OCI-LY1 (cell line): ENCODE measurements at regions not wholly inside any gene's neighbourhood (a gene's known extent, or its start where the extent isn't known, plus 50 kb on each side); places are given as distances from the start of the nearest gene placed in this dataset.

Experiments
- H2AFZ ChIP-seq: fragments of 200-600 bp; sonication (generic), shearing (Covaris generic); 2 replicates; pipeline ENCODE4 v1.6.0; 2014; ENCODE audit warnings: antibody characterized with exemption, mild to moderate bottlenecking, low read length
- H3F3A ChIP-seq: fragments of 200-600 bp; sonication (generic), shearing (Covaris generic); 2 replicates; pipeline ENCODE4 v1.6.0; 2014; ENCODE audit warnings: mild to moderate bottlenecking, antibody characterized with exemption, low read length, moderate library complexity; ENCODE audit not compliant: insufficient read depth
- H3K27ac ChIP-seq: fragments of 200-600 bp; sonication (generic); 2 replicates; pipeline ENCODE4 v1.5.1; 2014; ENCODE audit warnings: low read length, mixed run types, mild to moderate bottlenecking, low read depth; ENCODE audit not compliant: poor library complexity, severe bottlenecking
- H3K27me3 ChIP-seq: fragments of 200-600 bp; sonication (generic); 2 replicates; pipeline ENCODE4 v1.6.0; 2014; ENCODE audit warnings: antibody characterized with exemption, mild to moderate bottlenecking, low read length, moderate library complexity; ENCODE audit not compliant: insufficient read depth
- H3K36me3 ChIP-seq: fragments of 200-600 bp; sonication (generic); 2 replicates; pipeline ENCODE4 v1.6.1; 2014; ENCODE audit warnings: mild to moderate bottlenecking, antibody characterized with exemption, low read length, moderate library complexity, mixed read lengths; ENCODE audit not compliant: insufficient read depth
- H3K4me1 ChIP-seq: fragments of 200-600 bp; sonication (generic); 2 replicates; pipeline ENCODE4 v1.5.1; 2014; ENCODE audit warnings: mild to moderate bottlenecking, low read length, moderate library complexity; ENCODE audit not compliant: insufficient read depth, severe bottlenecking
- H3K4me2 ChIP-seq: fragments of 200-600 bp; sonication (generic), shearing (Covaris generic); 2 replicates; pipeline ENCODE4 v1.6.1; 2014; ENCODE audit warnings: low read length
- H3K4me3 ChIP-seq: fragments of 200-600 bp; sonication (generic); 2 replicates; pipeline ENCODE4 v1.5.1; 2014; ENCODE audit warnings: low read length, low read depth, mild to moderate bottlenecking, mixed read lengths; ENCODE audit not compliant: poor library complexity, severe bottlenecking
- H3K79me2 ChIP-seq: fragments of 200-600 bp; shearing (Covaris generic); 2 replicates; pipeline ENCODE4 v1.6.1; 2016; ENCODE audit warnings: mixed run types, low read length, mixed read lengths; ENCODE audit not compliant: insufficient read depth
- H3K9ac ChIP-seq: fragments of 200-600 bp; sonication (generic), shearing (Covaris generic); 2 replicates; pipeline ENCODE4 v1.6.1; 2014; ENCODE audit warnings: mild to moderate bottlenecking, low read length, mixed read lengths
- H3K9me2 ChIP-seq: fragments of 200-600 bp; sonication (generic), shearing (Covaris generic); 2 replicates; pipeline ENCODE4 v1.6.1; 2014; ENCODE audit warnings: low read depth, mild to moderate bottlenecking, low read length, mixed read lengths
- H3K9me3 ChIP-seq: fragments of 200-600 bp; shearing (Covaris generic); 2 replicates; pipeline ENCODE4 v1.6.1; 2014; ENCODE audit warnings: low read length, mixed read lengths
- H4K20me1 ChIP-seq: fragments of 200-600 bp; sonication (generic), shearing (Covaris generic); 2 replicates; pipeline ENCODE4 v1.6.0; 2016; ENCODE audit warnings: mild to moderate bottlenecking, low read length; ENCODE audit not compliant: insufficient read depth
- EZH2 ChIP-seq: fragments of 200-600 bp; sonication (generic), shearing (Covaris generic); IDR thresholded peaks from 2 replicates; pipeline ENCODE4 v1.8.0; 2017; ENCODE audit warnings: borderline replicate concordance, mixed run types, mild to moderate bottlenecking, antibody characterized with exemption, low read length, moderate library complexity, mixed read lengths
- TF ChIP-seq, protein P1 (sequence below): fragments of 200-600 bp; sonication (generic), shearing (Covaris generic); IDR thresholded peaks from 2 replicates; pipeline ENCODE4 v1.5.1; 2017; ENCODE audit warnings: mild to moderate bottlenecking, antibody characterized with exemption, low read length, moderate library complexity, mixed read lengths

DNA sequence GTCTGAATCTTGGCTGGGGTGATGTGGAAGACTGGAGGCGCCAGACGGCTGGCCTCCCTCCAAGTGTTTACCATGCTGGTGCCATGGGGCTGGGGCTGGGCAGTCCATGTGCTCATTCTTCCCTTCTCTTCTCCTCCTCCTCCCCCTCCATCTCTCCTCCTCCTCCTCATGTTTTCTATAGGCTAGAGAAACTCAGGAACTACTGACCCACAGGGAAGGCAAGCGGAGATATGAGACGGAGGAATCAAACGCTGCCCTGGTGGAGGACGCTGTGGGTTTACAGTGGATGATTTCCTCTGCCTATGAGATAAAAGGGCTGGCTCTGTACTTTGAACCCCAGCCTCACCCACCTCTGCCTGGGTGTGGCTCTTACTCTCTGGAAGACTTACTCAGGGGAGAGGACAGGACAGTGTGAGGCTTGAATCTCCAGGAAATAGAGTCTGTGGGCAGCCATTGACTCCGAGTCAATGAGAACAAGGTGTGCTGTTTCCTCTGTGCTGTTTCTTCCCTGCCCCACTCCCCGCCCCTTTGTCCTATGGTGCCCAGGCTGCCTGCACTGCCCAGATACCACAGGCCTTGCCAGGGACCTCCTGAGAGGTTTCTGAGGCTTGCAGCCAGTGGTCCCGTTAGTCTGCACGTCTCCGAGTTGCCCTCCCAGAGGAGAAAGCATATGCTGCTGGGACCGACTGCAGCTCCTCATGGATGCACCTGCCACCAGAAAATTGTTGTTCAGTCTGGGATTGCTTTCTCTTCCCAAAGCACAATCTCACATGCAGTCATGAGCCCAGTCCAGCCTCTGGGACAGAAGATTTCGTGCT is 132.6 kb upstream of the ARHGAP5 start:
- H4K20me1 ChIP-seq, result no peaks in the 10 kb centered on the region
- H3K9me3 ChIP-seq, result no peaks in the 10 kb centered on the region
- no peaks in the 10 kb centered on the region for H3K27me3 ChIP-seq
- H3K36me3 ChIP-seq, result no peaks in the 10 kb centered on the region
- no peak overlapping the region for H2AFZ ChIP-seq
- peak overlapping the region; percentile 18; the same call in 1 of the 2 replicates for H3K4me2 ChIP-seq
- no peak overlapping the region for H3K27ac ChIP-seq
- no peaks in the 10 kb centered on the region for H3K9me2 ChIP-seq
- no peaks in the 10 kb centered on the region for H3F3A ChIP-seq
- H3K4me1 ChIP-seq, result peaks cover 9% of the 10 kb centered on the region
- H3K9ac ChIP-seq, result no peak overlapping the region
- H3K4me3 ChIP-seq, result no peak overlapping the region
- TF ChIP-seq EZH2, result no peak
- TF ChIP-seq, protein P1, sequence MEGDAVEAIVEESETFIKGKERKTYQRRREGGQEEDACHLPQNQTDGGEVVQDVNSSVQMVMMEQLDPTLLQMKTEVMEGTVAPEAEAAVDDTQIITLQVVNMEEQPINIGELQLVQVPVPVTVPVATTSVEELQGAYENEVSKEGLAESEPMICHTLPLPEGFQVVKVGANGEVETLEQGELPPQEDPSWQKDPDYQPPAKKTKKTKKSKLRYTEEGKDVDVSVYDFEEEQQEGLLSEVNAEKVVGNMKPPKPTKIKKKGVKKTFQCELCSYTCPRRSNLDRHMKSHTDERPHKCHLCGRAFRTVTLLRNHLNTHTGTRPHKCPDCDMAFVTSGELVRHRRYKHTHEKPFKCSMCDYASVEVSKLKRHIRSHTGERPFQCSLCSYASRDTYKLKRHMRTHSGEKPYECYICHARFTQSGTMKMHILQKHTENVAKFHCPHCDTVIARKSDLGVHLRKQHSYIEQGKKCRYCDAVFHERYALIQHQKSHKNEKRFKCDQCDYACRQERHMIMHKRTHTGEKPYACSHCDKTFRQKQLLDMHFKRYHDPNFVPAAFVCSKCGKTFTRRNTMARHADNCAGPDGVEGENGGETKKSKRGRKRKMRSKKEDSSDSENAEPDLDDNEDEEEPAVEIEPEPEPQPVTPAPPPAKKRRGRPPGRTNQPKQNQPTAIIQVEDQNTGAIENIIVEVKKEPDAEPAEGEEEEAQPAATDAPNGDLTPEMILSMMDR, result no peak
- no peaks in the 10 kb centered on the region for H3K79me2 ChIP-seq

- Histone ChIP-seq H3K79me2 (no peaks in the 10 kb centered on the region), H3K9ac (no peak overlapping the region), H3K4me1 (peaks cover 9% of the 10 kb centered on the region), H4K20me1 (no peaks in the 10 kb centered on the region), H3K9me3 (no peaks in the 10 kb centered on the region), H3F3A (no peaks in the 10 kb centered on the region), H3K27ac (no peak overlapping the region), H3K27me3 (no peaks in the 10 kb centered on the region), H3K36me3 (no peaks in the 10 kb centered on the region), H3K4me3 (no peak overlapping the region), H3K9me2 (no peaks in the 10 kb centered on the region), H3K4me2 (peak overlapping the region; percentile 18; the same call in 1 of the 2 replicates), H2AFZ (no peak overlapping the region)
- no peak for TF ChIP-seq EZH2
- TF ChIP-seq, protein P1, result no peak
These were observed 132.0 kb upstream of the ARHGAP5 start for GRCh38 chr14:31945074-31945613.

- H3K4me1 ChIP-seq, result peaks cover 9% of the 10 kb centered on the region
- no peaks in the 10 kb centered on the region for H3K27me3 ChIP-seq
- H3K9me3 ChIP-seq, result no peaks in the 10 kb centered on the region
- no peak overlapping the region for H3K27ac ChIP-seq
- H2AFZ ChIP-seq, result no peak overlapping the region
- H3F3A ChIP-seq, result no peaks in the 10 kb centered on the region
- H4K20me1 ChIP-seq, result no peaks in the 10 kb centered on the region
- H3K9ac ChIP-seq, result no peak overlapping the region
- no peaks in the 10 kb centered on the region for H3K79me2 ChIP-seq
- no peaks in the 10 kb centered on the region for H3K36me3 ChIP-seq
- no peak overlapping the region for H3K4me2 ChIP-seq
- no peak overlapping the region for H3K4me3 ChIP-seq
- TF ChIP-seq, protein P1, result no peak
- no peak for TF ChIP-seq EZH2
- H3K9me2 ChIP-seq, result no peaks in the 10 kb centered on the region
These were observed 131.4 kb upstream of the ARHGAP5 start for GRCh38 chr14:31945701-31946100.
